GM12892 (cell line): ENCODE measurements at regions not wholly inside any gene's neighbourhood (a gene's known extent, or its start where the extent isn't known, plus 50 kb on each side); places are given as distances from the start of the nearest gene placed in this dataset.

Experiments
- POLR2A ChIP-seq: IDR thresholded peaks from 2 replicates; pipeline ENCODE4 v1.6.1; 2011; ENCODE audit warnings: low read depth, low read length, control low read depth
- POLR2AphosphoS5 ChIP-seq: IDR thresholded peaks from 2 replicates; pipeline ENCODE4 v1.6.1; 2011; ENCODE audit warnings: low read depth, low read length, control low read depth
- TAF1 ChIP-seq: IDR thresholded peaks from 2 replicates; pipeline ENCODE4 v1.6.1; 2011; ENCODE audit warnings: low read depth, mild to moderate bottlenecking, control low read depth, low read length, borderline replicate concordance

- no peak for TF ChIP-seq POLR2A
- TF ChIP-seq TAF1: no peak
- no peak for TF ChIP-seq POLR2AphosphoS5
Observed at GRCh38 chr11:131109790-131110189, 193.5 kb upstream of the SNX19 start.
